ENCODE measurements at regions not wholly inside any gene's neighbourhood (a gene's known extent, or its start where the extent isn't known, plus 50 kb on each side); places are given as distances from the start of the nearest gene placed in this dataset.
A peak's percentile ranks its signal among the peaks of the same experiment; 100 is the strongest.

DNA sequence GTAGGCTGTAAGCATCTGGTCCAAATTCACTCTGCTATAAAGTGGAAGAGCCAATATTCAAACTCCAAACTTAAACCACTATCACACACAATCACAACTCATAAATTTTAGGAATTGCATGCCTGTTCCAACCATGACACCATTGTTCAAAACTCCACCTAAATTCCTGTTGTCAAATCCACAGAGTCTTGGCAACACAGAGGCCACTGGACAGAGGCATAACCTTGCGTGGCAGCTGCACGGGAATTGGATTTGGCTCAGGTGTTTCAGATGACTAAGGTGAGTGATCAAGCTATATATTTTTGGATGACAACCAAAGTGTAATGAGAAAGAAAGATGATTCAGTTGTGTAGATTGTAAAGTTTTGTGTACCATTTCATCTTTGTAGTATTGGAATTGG lies 422.7 kb upstream of the TNP1 start:
- FAIRE-seq = no peak
- no peak for DNase-seq (ENCODE audit: low spot score)

DNA sequence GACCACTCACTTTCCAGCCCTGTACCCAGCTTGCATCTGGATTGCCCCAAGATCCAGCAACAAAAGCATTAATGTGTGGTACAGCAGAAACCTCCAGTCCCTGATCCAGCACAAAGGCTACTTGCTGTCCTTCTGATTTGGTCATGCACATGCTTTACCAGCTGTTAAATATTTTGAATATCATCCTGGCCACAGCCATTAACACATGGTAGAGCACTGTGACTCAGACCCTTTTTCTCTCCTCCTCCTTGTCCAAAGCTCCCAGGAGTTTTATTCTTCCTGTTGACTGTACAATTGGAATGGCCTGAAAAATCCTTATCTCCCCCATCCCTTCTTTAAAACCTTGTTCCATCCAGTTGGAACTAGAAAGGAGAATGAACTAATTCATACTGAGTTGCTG lies 419.7 kb upstream of the TNP1 start:
- FAIRE-seq (no peak), DNase-seq (ENCODE audit: low spot score) (peak; percentile 60)

DNA sequence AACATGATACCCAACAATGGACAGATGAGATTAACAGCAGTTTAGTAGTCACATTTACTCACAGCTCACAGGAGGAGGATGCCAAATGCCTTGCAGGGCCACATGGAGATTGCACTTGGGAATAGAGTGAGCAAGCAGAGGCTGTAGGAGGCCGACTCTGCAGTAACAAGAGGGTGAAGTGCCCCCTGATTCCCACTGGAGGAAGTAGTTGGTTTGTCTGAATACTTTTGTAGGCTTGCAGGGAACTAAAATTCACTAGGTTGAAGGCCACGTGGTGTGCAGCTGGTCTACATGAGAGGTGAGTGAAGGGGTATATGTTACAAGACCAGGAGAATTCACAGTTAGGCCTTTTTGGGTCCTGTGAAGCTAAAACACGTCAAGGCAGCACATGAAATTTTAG lies 419.3 kb upstream of the TNP1 start:
- FAIRE-seq (no peak), DNase-seq (ENCODE audit: low spot score) (no peak)

DNA sequence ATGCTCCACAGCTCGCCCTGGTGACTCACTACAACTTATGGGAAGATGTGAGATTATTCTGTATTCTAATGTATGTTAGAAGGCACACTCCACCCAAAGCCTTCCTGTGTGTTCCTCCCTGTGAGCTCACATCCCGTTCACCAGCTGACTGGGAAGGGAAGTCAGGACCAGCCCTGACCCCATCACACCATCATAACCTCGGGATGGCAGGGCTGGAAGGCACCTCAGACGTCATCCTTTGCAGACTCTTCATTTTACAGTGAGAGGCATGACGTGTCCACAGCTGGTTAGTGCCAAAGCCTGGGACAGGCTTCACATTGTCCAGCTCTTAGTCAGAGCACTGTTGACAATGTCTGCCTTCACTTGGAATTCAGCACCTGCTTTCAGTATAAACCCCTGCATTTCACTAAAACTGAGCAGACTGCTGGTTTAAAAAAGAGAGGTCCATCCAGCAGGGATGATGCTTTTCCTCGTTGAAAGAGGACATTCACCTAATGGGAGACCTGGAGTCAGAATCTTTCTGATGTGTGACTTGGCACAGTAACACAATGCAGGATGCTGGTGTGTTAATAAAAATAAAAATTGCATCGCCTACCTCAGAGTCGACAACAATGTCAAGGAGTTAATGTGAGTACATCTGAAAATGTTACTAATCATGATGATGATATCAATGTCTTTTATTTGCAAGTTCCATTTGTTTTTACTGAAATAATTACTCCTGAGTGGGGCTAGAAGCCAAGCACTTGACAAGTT lies 418.0 kb upstream of the TNP1 start:
- DNase-seq (ENCODE audit: low spot score) (peak; percentile 87), FAIRE-seq (peak; percentile 81)

DNA sequence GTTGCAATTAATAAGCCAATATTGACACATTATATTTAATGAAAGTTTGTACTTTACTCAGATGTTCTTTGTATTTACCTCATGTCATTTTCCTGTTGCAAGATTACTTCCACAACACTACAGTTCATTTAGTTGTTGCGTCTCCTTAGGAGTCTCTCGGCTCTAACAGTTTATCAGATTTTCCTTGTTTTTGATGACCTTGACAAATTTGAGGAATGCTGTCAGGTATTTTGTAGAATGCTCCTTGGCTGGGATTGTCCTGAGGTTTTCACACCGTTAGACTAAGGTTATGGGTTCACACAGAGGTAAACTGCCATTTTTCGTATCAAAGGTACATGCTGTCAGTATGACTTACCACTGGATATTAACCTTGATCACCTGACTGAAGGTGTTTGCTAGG lies 416.6 kb upstream of the TNP1 start:
- DNase-seq (ENCODE audit: low spot score) (no peak), FAIRE-seq (no peak)

DNA sequence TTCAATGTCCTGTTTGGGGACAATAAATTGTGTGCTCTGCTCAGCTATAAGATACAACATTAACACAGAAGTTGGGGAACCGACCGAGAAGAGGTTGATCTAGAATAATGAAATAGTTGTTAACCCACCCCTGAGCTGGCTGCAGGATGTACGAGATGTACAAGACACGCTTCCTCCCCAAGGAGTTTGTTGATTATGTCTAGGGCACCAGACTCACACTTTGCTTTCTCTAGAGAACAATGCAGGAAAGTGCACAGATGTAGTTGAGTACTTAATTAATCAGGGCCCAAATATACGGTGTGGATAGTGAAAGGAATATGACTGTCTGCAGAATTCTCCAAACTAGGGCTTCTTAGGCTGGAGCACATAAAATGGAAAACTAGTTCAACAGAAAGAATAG lies 415.2 kb upstream of the TNP1 start:
- no peak for FAIRE-seq
- DNase-seq (ENCODE audit: low spot score) = no peak

DNA sequence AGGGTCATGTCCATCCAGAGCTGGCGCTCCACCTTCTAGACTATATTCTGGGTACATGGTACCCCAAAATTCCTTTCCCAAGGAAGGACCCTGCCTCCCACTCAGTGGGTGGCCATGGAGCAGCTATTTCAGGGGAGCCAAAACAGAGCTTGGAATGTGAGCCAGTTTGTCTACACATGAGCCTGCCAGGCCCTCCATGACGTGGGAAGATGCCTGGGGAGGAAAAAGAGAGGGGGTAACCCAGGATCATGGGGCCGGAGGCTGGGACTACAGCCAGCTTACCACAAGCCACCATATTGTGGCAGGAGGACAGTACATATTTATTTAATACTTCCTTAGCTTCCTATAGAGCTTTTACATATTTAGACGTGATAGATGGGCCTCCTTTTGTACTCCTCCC lies 414.7 kb upstream of the TNP1 start:
- no peak for FAIRE-seq

DNA sequence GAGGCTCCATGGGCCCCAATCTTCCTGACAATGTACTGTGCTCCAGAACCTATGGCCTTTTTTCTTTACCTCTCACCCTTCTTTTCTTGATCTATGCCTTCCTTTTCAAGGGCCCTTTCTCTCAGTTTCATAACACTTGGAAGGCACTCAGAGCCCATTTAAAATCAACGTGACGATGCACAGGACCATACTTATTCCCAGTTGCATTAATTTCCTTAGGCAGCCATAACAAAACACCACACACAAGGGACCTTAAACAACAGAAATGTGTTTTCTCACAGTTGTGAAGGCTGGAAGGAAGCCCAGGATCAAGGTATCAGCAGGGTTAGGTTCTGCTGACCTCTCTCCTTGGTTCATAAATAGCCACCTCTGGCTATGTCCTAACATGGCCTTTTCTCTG lies 414.0 kb upstream of the TNP1 start:
- FAIRE-seq (no peak), DNase-seq (ENCODE audit: low spot score) (no peak)

More for the DNA sequence above, 414.7 kb upstream of the TNP1 start:
- DNase-seq (ENCODE audit: low spot score) = no peak

DNA sequence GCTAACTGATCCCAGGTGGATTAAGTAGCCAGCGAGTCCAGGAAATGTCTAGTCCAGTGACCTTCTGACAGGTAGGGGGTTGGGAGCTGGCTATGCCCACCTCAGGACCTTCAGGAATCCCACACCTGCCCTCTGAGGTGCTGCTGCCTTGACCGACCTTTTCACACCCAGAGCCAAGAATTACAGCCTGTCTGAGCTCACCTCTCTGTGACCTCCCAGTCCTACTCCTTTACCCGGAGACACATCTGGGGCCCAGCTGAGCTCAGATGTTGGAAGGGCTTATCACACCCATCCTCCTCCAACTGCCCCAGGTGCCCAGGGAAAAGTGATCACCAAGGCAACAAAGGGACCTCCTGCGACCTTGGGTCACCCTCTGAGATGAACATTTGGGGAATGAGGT lies 413.3 kb upstream of the TNP1 start:
- no peak for FAIRE-seq
- no peak for DNase-seq (ENCODE audit: low spot score)

DNA sequence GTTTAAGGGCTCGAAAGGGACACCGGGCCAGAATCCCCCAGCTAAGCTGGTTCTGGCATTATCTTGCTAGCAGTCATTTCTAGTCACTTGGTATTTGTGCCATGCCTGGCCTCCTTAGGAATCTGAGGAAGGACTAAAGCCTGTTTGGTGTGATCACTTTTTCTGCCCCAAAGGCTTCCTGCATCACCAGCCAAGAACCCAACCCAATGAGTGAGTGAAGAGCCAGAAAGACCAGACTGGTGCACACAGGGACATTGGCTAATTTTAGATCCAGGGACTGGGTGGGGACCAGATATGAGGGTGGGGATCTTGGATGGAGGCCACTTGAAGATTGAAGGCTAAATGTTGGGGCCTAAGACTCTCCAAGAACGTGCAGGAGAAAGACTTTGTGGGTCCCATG lies 411.9 kb upstream of the TNP1 start:
- FAIRE-seq (no peak), DNase-seq (ENCODE audit: low spot score) (no peak)

DNA sequence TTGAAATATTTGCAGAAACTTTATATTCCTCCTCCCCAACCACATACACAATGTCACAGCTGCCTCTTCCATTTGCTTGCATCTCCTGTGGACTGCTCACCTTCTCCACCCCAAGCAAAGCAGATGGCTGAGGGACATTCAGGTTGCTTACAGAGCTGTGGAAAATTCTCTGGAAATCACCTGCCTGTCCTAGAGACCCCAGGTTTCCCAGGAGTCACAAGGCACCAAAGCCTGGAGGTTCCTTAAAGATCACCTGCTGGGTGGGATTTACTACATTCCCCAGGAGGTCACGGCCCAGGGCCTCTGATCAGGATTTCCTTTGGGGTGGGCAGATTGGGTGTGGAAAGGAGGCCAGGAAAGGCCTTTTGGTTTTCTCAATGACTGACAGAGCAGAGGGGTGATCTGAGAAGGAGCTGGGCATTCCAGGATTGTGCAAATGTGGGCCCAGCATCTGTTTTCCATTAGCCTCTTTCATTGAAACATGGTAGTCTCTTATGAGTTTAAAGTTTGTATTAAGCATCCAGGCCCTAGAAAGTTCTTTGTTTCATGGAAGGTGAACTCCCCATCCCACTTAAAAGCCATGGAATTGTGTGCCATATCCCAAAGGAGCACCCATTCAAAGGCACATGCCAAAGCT lies 410.7 kb upstream of the TNP1 start:
- FAIRE-seq (no peak), DNase-seq (ENCODE audit: low spot score) (no peak)

DNA sequence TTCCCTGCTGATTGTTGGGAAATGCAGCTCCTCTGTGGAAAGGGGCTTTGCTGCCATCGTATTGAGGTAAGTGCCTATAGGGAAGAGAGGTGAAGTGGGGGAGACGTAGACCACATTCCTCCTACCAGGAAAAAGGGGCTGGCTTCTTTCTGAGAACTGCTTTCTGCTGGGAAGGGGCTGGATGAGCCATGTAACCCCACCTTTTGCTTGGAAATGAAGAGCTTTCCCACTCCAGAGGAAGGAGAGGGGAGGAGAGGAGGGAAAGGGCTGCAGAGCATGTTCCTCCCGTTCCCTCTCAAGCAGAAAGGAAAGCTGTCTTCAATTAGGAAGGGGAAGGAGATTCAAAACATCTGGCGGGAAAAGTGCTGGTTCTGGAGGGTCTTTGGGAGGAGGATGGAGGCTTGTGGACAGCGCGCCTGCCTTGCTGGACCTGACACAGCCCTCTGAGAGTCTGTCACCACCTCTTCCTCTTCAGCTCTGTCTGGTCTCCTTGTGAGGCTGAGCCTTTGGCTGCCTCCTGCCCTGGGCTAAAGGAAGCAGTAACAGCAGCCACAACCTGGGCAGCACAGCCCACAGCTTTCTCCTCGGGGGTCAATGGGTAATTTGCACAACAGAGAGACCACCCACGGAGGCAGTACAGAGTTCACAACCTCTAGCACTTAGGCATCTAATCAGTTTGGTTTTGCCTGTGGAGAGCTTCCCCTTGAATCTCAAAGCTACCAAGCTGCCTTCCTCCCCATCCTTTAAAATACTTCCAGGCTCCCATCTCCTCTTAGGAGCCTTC lies 410.0 kb upstream of the TNP1 start:
- FAIRE-seq (no peak), DNase-seq (ENCODE audit: low spot score) (no peak)

DNA sequence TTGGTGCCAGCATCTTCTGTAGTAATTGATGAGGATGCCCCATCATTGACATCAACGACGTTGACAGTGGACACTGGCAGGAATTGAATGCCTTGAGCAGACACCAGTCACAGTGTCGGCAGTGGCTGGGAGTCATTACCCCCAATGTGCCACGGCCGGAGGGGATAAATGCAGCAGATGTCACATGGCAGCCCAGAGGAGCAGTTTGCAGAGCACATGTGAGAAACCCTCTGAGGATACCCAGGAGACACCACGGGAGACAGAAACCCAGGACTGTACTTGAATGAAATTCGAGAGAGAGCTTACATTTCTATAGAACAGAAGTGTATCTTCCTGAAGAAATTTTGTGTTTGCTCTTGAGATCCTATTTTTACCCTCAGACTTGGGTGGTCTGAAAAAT lies 409.1 kb upstream of the TNP1 start:
- no peak for DNase-seq (ENCODE audit: low spot score)
- no peak for FAIRE-seq

DNA sequence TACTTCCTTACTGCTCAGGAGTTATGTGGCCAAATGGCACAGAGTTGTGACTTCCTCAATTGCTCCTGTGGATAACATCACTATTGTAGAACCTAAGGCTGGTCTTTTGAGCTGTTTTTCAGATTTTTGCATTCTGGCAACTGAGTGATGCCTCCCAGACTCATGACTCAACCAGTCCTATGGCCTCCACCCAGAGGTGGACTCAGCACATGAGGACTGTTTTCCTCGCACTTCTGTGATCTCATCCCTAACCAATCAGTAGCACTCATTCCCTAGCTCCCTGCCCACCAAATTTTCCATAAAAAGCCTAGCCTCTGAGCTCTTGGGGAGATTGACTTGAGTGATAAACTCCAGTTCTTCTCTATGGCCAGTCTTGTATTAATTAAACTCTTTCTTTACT lies 407.9 kb upstream of the TNP1 start:
- FAIRE-seq = no peak

DNA sequence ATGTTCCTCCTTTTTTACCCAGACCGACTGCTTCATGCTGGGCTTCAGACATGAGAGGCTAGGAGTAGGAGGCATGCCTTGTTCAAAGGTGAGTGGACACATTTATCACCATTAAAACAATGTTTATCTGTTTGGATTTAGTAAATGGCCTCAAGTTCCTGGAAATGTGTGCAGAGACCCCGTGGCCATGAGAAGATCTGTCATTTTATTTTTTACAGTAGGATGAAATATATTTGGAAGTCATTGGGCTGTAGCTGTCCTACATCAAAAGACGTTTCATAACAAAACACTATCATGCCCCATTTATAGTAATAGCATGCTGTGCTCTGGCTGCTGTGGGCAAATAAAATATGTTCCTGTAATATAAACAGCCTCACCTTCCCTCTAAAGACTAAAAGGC lies 403.9 kb upstream of the TNP1 start:
- FAIRE-seq (no peak), DNase-seq (ENCODE audit: low spot score) (no peak)

More for the DNA sequence above, 407.9 kb upstream of the TNP1 start:
- DNase-seq (ENCODE audit: low spot score) = no peak

DNA sequence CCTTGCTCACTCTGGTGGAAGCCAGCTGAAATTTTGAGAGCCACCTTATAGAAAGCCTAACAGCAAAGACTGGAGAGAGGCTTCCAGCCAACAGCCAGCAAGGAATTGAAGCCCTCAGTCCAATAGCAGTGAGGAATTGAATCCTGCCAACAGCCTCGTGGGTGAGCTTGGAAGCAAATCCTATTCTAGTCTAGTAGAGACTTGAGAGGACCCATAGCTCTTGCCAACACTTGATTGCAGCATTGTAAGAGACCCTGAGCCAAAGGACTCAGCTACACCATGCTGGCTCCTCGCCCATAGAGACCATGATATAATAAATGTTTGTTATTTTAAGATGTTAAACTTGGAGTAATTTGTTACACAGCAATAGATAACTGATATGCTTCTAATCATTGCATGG lies 403.0 kb upstream of the TNP1 start:
- no peak for DNase-seq (ENCODE audit: low spot score)
- no peak for FAIRE-seq

DNA sequence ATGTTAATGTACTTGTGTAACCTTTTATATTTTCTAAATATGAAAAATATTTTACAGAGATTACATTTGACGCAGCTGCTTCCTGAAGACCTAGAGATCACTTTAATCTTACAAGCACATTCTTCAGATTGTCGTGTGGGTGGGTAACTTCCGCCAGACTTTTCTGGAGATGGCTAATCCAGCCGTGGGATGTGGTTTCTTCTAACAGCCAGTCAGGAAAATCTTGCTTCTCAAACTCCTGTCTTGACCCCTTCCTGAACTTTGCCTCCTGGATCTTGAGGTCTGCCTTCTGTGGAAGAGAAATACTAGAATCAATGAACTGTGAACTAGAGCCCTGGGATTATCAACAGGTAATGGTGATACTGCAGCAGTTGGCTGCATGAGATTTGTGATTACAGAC lies 401.6 kb upstream of the TNP1 start:
- FAIRE-seq = no peak
- DNase-seq (ENCODE audit: low spot score) = peak; percentile 35

DNA sequence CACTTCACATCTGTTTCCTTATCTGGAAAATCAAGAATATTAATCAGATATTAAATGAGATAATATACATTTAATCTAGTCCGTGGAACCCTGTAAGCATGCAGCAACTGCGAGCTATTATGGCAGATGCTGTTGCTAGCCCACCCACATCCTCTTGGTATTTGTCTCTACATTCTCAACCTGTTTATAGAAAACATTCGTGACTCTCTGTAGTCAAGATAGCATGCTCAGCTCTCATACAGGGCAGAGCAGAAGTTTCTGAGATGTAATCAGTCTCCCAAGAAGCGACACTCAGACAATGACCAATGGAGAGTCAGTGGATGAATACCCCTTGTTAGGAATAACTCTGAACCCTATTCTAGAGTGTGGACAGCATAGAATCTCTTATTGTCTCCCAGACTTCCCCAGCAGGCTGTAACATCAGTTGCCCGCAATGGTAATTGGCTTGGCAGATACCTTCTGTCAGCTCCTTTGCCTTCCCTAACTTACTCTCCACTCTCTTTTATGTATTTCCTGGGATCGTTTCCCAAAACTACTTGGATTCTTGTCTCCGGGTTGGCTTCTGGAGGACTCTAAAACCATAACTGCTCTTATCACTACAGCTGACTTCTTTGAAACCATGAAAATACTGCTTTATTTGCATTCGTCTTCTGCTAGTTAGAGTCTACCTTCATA lies 400.7 kb upstream of the TNP1 start:
- DNase-seq (ENCODE audit: low spot score) (no peak), FAIRE-seq (no peak)

DNA sequence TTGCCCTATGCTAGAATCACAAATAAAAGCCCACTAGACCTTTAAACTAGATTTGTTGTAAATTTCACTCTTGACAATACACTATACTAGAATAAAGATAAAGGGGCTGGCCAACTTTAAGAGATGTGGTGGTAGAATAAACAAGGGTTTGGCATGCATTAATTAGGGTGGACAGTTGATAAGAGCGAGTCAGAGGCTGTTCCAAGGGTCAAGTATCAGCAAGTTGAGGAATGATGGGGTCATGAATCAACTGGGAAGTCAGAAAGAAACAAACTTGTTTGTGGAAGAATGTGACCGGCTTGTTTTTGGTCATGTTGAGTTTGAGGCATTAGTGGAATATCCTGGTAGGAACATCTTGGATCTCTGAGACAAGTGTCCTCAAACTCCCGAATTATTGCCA lies 398.3 kb upstream of the TNP1 start:
- DNase-seq (ENCODE audit: low spot score) (no peak), FAIRE-seq (no peak)

DNA sequence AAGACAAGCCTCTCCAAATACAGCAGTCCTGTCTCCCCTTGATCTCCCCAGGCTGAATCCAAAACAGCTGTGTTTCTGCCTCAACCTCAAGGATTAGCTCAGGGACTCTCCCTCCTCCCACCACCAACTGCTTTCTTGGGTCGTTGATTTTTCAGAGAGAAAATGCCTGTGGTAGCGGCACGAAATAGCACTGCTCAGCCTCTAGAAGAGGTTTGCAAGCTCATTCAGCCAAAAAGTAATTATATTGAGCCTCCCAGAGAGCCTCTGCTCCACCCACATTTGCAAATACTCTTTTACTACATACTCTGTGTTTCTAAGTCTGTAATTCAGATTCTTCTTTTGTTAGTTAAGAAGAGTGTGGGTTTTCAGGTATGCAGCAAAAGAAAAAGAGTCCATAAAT lies 396.4 kb upstream of the TNP1 start:
- no peak for FAIRE-seq
- DNase-seq (ENCODE audit: low spot score) = no peak

DNA sequence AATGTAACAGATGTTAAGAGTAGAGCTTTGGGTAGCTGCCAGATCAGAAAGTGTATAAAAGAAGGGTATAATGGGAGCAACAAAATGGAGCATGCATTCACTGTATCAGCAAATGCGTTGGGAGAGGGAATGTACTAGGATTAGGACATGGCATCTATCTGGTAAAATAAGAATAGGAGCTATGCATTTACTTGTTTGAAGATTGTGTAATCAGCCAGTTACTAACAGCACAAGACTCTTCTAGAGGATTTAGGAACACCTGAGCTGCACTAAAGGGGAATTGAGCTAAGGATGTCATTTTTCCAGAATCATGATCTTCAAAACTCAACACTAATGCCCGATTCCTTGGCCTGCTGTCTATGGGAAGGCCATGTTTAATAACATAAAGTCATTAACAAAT lies 394.2 kb upstream of the TNP1 start:
- no peak for FAIRE-seq
- DNase-seq (ENCODE audit: low spot score) = no peak

DNA sequence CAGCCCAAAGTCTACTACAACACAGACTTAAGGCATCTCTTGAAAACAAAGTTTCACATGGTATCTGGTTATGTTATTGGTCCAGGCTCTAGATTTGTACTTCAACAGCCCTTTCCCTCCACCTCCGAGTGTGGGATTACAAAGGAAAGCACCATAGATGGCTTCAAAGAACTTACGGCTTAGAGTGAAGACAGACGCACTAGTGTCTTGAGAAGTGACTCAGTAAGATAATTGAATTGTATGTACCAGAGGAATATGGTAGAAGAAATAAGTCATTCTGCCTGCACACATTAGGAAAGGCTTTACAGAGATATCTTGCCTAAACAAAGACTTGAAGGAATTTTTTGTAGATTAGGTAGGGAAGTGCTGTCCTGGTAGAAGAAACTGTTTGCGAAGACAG lies 392.3 kb upstream of the TNP1 start:
- DNase-seq (ENCODE audit: low spot score) = no peak
- no peak for FAIRE-seq
